ENCODE measurements at regions not wholly inside any gene's neighbourhood (a gene's known extent, or its start where the extent isn't known, plus 50 kb on each side); places are given as distances from the start of the nearest gene placed in this dataset.
A peak's percentile ranks its signal among the peaks of the same experiment; 100 is the strongest.

DNA sequence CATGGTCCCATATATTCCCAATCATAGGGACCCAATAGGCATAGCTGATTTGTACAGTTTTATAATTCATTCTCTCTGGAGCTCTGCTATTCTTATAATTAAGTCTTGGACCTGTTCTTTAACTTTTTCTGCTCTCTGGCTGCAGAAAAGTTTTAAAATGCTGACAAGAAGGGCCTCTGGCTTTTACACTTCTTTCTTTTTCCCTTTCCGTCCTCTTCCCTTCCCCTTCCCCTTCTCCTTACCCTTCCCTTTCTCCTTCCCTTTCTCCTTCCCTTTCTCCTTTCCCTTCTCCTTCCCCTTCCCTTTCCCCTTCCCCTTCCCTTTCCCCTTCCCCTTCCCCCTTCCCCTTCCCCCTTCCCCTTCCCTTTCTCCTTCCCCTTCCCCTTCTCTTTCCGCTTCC, 101.3 kb upstream of the TPK1 start (continued):
- TF ChIP-seq TGIF2 (CRISPR knock-in tag; IDR thresholded peaks at IDR 0.05) (no peak), CTBP1 (IDR thresholded peaks at IDR 0.05; ENCODE audit: borderline replicate concordance) (no peak), TAL1 (IDR thresholded peaks at IDR 0.05) (no peak), RBM17 (IDR thresholded peaks at IDR 0.05; ENCODE audit: borderline replicate concordance, low read depth, low read length) (no peak), TBP (optimal IDR thresholded peaks at IDR 0.05; ENCODE audit: low read depth, low read length) (no peak), WHSC1 (IDR thresholded peaks at IDR 0.05; ENCODE audit: low read length) (no peak), ZNF77 (CRISPR knock-in tag; IDR thresholded peaks at IDR 0.05) (no peak)

GRCh38 chr7:144936314-144936713, 100.5 kb upstream of the TPK1 start:
- no peak for ATAC-seq
- Histone ChIP-seq H3K36me3 (ENCODE audit: control insufficient read depth, insufficient read depth, low read length) (no peaks in the 10 kb centered on the region), H3K27ac (ENCODE audit: extremely low read depth, low read depth, low read length) (no peak overlapping the region), H3K9ac (ENCODE audit: insufficient read depth in 1 of 2, low read depth in 2 of 2, low read length in 2 of 2) (no peak overlapping the region), H3K4me3 (no peak overlapping the region), H3K27me3 (ENCODE audit: control insufficient read depth in 2 of 2, insufficient read depth in 2 of 2, low read length in 2 of 2) (no peaks in the 10 kb centered on the region), H3K9me1 (ENCODE audit: control insufficient read depth, insufficient read depth, low read length) (no peaks in the 10 kb centered on the region), H4K20me1 (replicated peaks; ENCODE audit: control insufficient read depth, insufficient read depth, low read length) (no peaks in the 10 kb centered on the region), H3K4me2 (ENCODE audit: insufficient read depth, low read length) (no peak overlapping the region), H2AFZ (ENCODE audit: low read depth, low read length) (no peak overlapping the region), H3K9me3 (replicated peaks; ENCODE audit: control insufficient read depth, insufficient read depth, low read depth, low read length) (no peaks in the 10 kb centered on the region), H3K79me2 (ENCODE audit: control insufficient read depth, insufficient read depth, low read length) (no peaks in the 10 kb centered on the region), H3K4me1 (replicated peaks in 1 of 2; ENCODE audit: control insufficient read depth in 2 of 2, insufficient read depth in 2 of 2, low read length in 2 of 2) (no peaks in the 10 kb centered on the region)
- DNase-seq (ENCODE audit: extremely low read depth in 1 of 4, low spot score in 3 of 4) = peak in 1 of 4 experiments; percentile 6
- no TSS peak for BruUV-seq (replicated peaks)
- POLR2A ChIA-PET = no interaction called here
- 0% methylated on average over 1 of the region's 1 CpG for WGBS (ENCODE audit: insufficient coverage, low coverage, missing lambda C conversion rate)
- no peak for TF ChIP-seq ZBTB7A (IDR thresholded peaks at IDR 0.05; ENCODE audit: borderline replicate concordance, control insufficient read depth, low read depth, low read length)
- no peak for TF ChIP-seq ZNF408 (CRISPR knock-in tag; IDR thresholded peaks at IDR 0.05; ENCODE audit: low read depth)
- no peak for TF ChIP-seq ZSCAN32 (CRISPR knock-in tag; IDR thresholded peaks at IDR 0.05)
- peak; percentile 90 for TF ChIP-seq NFIC (IDR thresholded peaks at IDR 0.05)
- no peak for TF ChIP-seq FOXP4 (CRISPR knock-in tag; IDR thresholded peaks at IDR 0.05; ENCODE audit: borderline replicate concordance)
- peak; percentile 72; the same call in 1 of the 2 replicates for TF ChIP-seq NFIX (CRISPR knock-in tag; IDR thresholded peaks at IDR 0.05; ENCODE audit: low read depth)
- FAIRE-seq = no peak
- in situ Hi-C loops (cut with MboI) = no loop called here
- CTCF ChIA-PET (ENCODE audit: low intra/inter-chr PET ratio) = no interaction called here
- intact Hi-C loops (cut with micrococcal nuclease) = no loop called here

Measured in K562 (cell line).